ENCODE measurements at regions not wholly inside any gene's neighbourhood (a gene's known extent, or its start where the extent isn't known, plus 50 kb on each side); places are given as distances from the start of the nearest gene placed in this dataset.

- DNase-seq (ENCODE audit: insufficient read length, low spot score) = no peak
- TF ChIP-seq POLR2A (IDR thresholded peaks at IDR 0.05; ENCODE audit: low read depth, low read length) = no peak
- no peak for FAIRE-seq
Observed at GRCh38 chr2:10501980-10502802, 54.1 kb upstream of the ODC1 start.

GRCh38 chr2:10501451-10501961, 53.4 kb upstream of the ODC1 start:
- FAIRE-seq (no peak), DNase-seq (ENCODE audit: insufficient read length, low spot score) (no peak)
- TF ChIP-seq POLR2A (IDR thresholded peaks at IDR 0.05; ENCODE audit: low read depth, low read length) = no peak

GRCh38 chr2:10500601-10501361, 52.7 kb upstream of the ODC1 start:
- no peak for TF ChIP-seq POLR2A (IDR thresholded peaks at IDR 0.05; ENCODE audit: low read depth, low read length)
- DNase-seq (ENCODE audit: insufficient read length, low spot score) (peak; percentile 39), FAIRE-seq (no peak)

- FAIRE-seq (no peak), DNase-seq (ENCODE audit: insufficient read length, low spot score) (no peak)
- no peak for TF ChIP-seq POLR2A (IDR thresholded peaks at IDR 0.05; ENCODE audit: low read depth, low read length)
Observed at GRCh38 chr2:10499911-10500521, 51.9 kb upstream of the ODC1 start.

GRCh38 chr2:10499275-10499907, 51.3 kb upstream of the ODC1 start:
- DNase-seq (ENCODE audit: insufficient read length, low spot score) (no peak), FAIRE-seq (no peak)
- no peak for TF ChIP-seq POLR2A (IDR thresholded peaks at IDR 0.05; ENCODE audit: low read depth, low read length)

- no peak for TF ChIP-seq POLR2A (IDR thresholded peaks at IDR 0.05; ENCODE audit: low read depth, low read length)
- DNase-seq (ENCODE audit: insufficient read length, low spot score) = no peak
Observed at GRCh38 chr2:10498525-10499274, 50.6 kb upstream of the ODC1 start.

More at GRCh38 chr2:10498525-10499274, 50.6 kb upstream of the ODC1 start:
- no peak for FAIRE-seq

Measured in H54 (cell line).